CD8-positive, alpha-beta memory T cell (primary cell): ENCODE measurements at regions not wholly inside any gene's neighbourhood (a gene's known extent, or its start where the extent isn't known, plus 50 kb on each side); places are given as distances from the start of the nearest gene placed in this dataset.
A peak's percentile ranks its signal among the peaks of the same experiment; 100 is the strongest.

Experiments used
- CTCF ChIA-PET: fragments of 350-600 bp; sonication (Branson Sonifier 250); formaldehyde crosslinking; loops from one replicate; lab custom pipeline; 2021; ENCODE audit warnings: antibody characterized with exemption; lab: Charles Lee
- POLR2A ChIA-PET: fragments of 350-600 bp; sonication (Branson Sonifier 250); formaldehyde crosslinking; loops from one replicate; lab custom pipeline; 2021; ENCODE audit warnings: antibody characterized with exemption; lab: Charles Lee
- DNase-seq, 5 donors: peaks; one replicate each; pipeline versions ENCODE4 v3.0.0 to v3.0.0-alpha.2; 2020 to 2022; ENCODE audit warnings: mixed read lengths in 1 of 5
- H3K27ac ChIP-seq: one replicate; pipeline ENCODE4 v1.7.0; 2013; ENCODE audit warnings: low read depth, mild to moderate bottlenecking, low read length, moderate library complexity
- H3K27me3 ChIP-seq: 2 replicates; pipeline ENCODE4 v1.7.0; 2013; ENCODE audit warnings: low read length, mild to moderate bottlenecking; ENCODE audit not compliant: insufficient read depth, poor library complexity, severe bottlenecking
- H3K36me3 ChIP-seq: 2 replicates; pipeline ENCODE4 v1.7.0; 2013; ENCODE audit warnings: mild to moderate bottlenecking, low read length, moderate library complexity; ENCODE audit not compliant: insufficient read depth
- H3K4me1 ChIP-seq: 2 replicates; pipeline ENCODE4 v1.7.0; 2013; ENCODE audit warnings: mild to moderate bottlenecking, low read length, moderate library complexity; ENCODE audit not compliant: insufficient read depth
- H3K4me3 ChIP-seq: 2 replicates; pipeline ENCODE4 v1.7.0; 2013; ENCODE audit warnings: mild to moderate bottlenecking, low read length
- H3K9me3 ChIP-seq: 2 replicates; pipeline ENCODE4 v1.7.0; 2013; ENCODE audit warnings: mild to moderate bottlenecking, low read length
- H3K27ac Mint-ChIP-seq, 8 donors: one replicate each; pipeline ENCODE4 v1.8.0; 2020 to 2021; ENCODE audit warnings: mixed read lengths in 8 of 8, mild to moderate bottlenecking in 6 of 8, inconsistent platforms in 3 of 8, moderate library complexity in 3 of 8
- H3K27me3 Mint-ChIP-seq, 2 donors: one replicate each; pipeline ENCODE4 v1.8.0; 2020 to 2021; ENCODE audit warnings: mixed read lengths in 2 of 2, mild to moderate bottlenecking in 1 of 2, moderate library complexity in 1 of 2
- H3K36me3 Mint-ChIP-seq, 3 donors: one replicate each; pipeline ENCODE4 v1.8.0; 2020 to 2021; ENCODE audit warnings: mixed read lengths in 3 of 3, inconsistent platforms in 1 of 3, mild to moderate bottlenecking in 1 of 3
- H3K4me1 Mint-ChIP-seq, 3 donors: one replicate each; pipeline ENCODE4 v1.8.0; 2020 to 2021; ENCODE audit warnings: mixed read lengths in 3 of 3, inconsistent platforms in 1 of 3, mild to moderate bottlenecking in 1 of 3
- H3K4me3 Mint-ChIP-seq, 7 donors: one replicate each; pipeline ENCODE4 v1.8.0; 2020 to 2021; ENCODE audit warnings: mixed read lengths in 7 of 7, mild to moderate bottlenecking in 6 of 7, moderate library complexity in 4 of 7, inconsistent platforms in 2 of 7
- H3K9me3 Mint-ChIP-seq, 5 donors: one replicate each; pipeline ENCODE4 v1.8.0; 2020 to 2022; ENCODE audit warnings: mixed read lengths in 5 of 5, mild to moderate bottlenecking in 3 of 5, moderate library complexity in 2 of 5, inconsistent platforms in 1 of 5

DNA sequence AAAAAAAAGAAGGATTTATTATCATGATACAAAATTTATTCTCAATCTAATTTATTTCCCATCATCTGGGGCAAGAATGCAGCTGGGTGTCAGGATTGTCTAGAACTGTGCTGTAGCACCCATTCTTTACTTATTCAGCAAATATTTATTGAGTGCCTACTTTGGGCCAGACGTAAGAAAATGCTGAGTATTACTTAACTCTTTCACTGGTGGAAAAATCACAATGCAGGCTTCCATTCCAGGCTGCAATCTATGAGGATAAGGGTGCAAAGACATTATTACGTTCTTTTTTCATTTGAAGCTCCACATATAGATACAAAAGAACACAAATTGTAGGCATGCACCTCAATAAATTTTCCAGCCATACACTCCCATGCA lies 86.0 kb upstream of the CDKN3 start:
- DNase-seq: no peak
- no peaks in the 10 kb centered on the region for H3K36me3 Mint-ChIP-seq
- no peak overlapping the region for H3K27ac Mint-ChIP-seq
- no peaks in the 10 kb centered on the region for H3K27me3 ChIP-seq
- H3K4me1 ChIP-seq: no peaks in the 10 kb centered on the region
- CTCF ChIA-PET: no interaction called here
- H3K9me3 ChIP-seq: no peaks in the 10 kb centered on the region
- no peak overlapping the region for H3K4me3 Mint-ChIP-seq
- POLR2A ChIA-PET: no interaction called here
- H3K4me3 ChIP-seq: no peak overlapping the region
- peaks cover 3 to 15% of the 10 kb centered on the region in 2 donors for H3K27me3 Mint-ChIP-seq
- H3K4me1 Mint-ChIP-seq: no peaks in the 10 kb centered on the region
- no peaks in the 10 kb centered on the region for H3K9me3 Mint-ChIP-seq
- H3K36me3 ChIP-seq: no peaks in the 10 kb centered on the region
- no peak overlapping the region for H3K27ac ChIP-seq

DNA sequence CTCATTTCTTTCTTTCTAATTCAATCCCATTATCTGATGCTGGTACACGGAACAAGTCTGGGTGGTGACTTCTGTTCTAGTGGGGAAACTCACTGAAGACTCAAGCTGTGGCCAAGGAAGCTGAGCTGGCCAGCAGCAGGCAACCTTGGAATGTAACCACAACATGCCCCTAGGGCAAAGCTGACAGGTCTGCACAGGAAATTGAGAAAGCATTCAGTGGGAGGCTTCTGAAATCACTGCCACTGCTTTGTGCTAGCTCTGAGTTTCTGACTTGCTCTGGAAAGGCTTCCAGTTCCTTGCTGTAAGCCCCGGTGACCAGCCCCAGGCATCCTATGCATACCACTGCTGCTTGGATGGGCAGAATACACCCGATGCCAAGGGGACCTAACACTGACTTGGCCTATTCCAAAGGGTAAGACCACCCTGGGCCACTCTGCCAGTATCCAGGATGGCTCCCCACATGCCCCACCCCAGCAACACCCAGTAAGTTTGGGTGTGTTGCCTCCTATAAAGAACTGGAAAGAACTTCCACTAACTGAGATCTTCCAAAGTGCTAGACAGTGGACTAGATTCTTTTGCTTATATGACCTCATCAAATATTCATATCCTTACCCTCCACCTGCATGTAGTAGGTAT lies 84.5 kb upstream of the CDKN3 start:
- POLR2A ChIA-PET: no interaction called here
- Mint-ChIP-seq H3K9me3 (no peaks in the 10 kb centered on the region), H3K4me1 (no peaks in the 10 kb centered on the region), H3K27me3 (peaks cover 3 to 20% of the 10 kb centered on the region in 2 donors), H3K27ac (no peak overlapping the region), H3K4me3 (no peak overlapping the region), H3K36me3 (no peaks in the 10 kb centered on the region)
- Histone ChIP-seq H3K27me3 (no peaks in the 10 kb centered on the region), H3K9me3 (no peaks in the 10 kb centered on the region), H3K4me3 (no peak overlapping the region), H3K27ac (no peak overlapping the region), H3K36me3 (no peaks in the 10 kb centered on the region), H3K4me1 (no peaks in the 10 kb centered on the region)
- DNase-seq: no peak
- CTCF ChIA-PET: no interaction called here

DNA sequence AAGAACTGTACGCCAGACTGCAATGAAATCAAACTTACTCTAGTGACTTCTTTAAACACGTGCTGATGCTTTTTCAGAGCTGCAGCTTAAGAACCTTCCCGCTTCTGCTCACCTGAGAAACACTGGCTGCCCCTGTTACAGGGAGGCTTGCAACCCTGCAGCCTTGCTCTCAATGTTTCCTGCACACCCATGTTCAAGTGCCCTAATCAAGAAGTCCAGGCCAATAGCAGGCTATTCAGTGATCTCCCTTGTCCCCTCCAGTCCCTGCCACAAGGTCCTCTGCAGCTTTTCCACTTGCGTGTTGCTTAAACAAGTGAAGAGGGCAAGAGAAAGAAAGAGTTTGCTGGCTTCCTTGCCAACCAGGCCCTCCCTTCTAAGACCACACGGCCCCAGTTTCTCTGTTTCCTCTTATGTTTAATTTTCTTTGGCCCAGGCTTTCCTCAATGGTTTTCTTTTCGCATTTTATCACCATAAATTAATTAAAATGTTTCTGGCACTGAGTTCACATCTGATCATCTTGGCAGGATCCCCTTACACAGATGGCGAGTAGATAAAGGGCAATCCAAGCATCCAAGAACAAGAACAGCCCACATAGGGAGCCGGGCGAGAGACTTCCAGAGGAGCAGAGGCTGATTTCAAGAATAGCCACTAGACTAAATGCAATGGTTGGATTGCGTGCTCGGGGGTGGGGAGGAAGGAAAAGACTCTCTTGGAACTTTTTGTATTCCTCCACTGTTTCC lies 82.3 kb upstream of the CDKN3 start:
- Histone ChIP-seq H3K9me3 (no peaks in the 10 kb centered on the region), H3K27ac (no peak overlapping the region), H3K4me3 (no peak overlapping the region), H3K4me1 (no peaks in the 10 kb centered on the region), H3K27me3 (no peaks in the 10 kb centered on the region), H3K36me3 (no peaks in the 10 kb centered on the region)
- POLR2A ChIA-PET: no interaction called here
- Mint-ChIP-seq H3K36me3 (no peaks in the 10 kb centered on the region), H3K27me3 (peaks cover 3 to 24% of the 10 kb centered on the region in 2 donors), H3K9me3 (no peaks in the 10 kb centered on the region), H3K27ac (no peak overlapping the region), H3K4me3 (no peak overlapping the region), H3K4me1 (no peaks in the 10 kb centered on the region)
- DNase-seq: no peak
- CTCF ChIA-PET: no interaction called here

DNA sequence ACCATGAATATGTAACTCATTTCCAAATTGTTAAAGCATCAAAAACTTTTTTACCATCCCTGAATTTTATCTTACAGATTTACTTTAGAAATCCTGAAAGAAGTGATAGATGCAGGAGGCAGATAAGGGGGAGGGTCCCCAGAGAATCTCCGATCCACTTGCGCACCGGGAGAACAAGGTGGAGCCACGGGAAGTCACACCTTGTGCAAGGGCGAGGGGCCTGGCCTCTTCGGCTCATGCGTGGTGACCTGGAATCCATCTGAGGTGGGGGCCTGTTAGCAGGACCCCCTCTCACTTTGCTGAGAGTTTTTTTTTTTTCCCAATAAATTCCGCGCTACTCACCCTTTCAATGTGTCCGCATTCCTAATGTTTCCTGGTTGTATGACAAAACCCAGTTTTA lies 80.2 kb upstream of the CDKN3 start:
- no peaks in the 10 kb centered on the region for H3K9me3 ChIP-seq
- H3K27ac Mint-ChIP-seq: no peak overlapping the region
- H3K27me3 Mint-ChIP-seq: peaks cover 6 to 27% of the 10 kb centered on the region in 2 donors
- CTCF ChIA-PET: no interaction called here
- H3K36me3 Mint-ChIP-seq: no peaks in the 10 kb centered on the region
- no peak for DNase-seq
- H3K4me3 ChIP-seq: no peak overlapping the region
- no peaks in the 10 kb centered on the region for H3K9me3 Mint-ChIP-seq
- H3K27ac ChIP-seq: no peak overlapping the region
- H3K36me3 ChIP-seq: no peaks in the 10 kb centered on the region
- no peak overlapping the region for H3K4me3 Mint-ChIP-seq
- H3K4me1 ChIP-seq: no peaks in the 10 kb centered on the region
- no peaks in the 10 kb centered on the region for H3K27me3 ChIP-seq
- no peaks in the 10 kb centered on the region for H3K4me1 Mint-ChIP-seq
- POLR2A ChIA-PET: no interaction called here

- Mint-ChIP-seq H3K4me3 (no peak overlapping the region), H3K36me3 (no peaks in the 10 kb centered on the region), H3K27ac (peak overlapping the region in 1 of 8 donors; percentile 40), H3K4me1 (no peaks in the 10 kb centered on the region), H3K9me3 (no peaks in the 10 kb centered on the region), H3K27me3 (peaks cover 6 to 33% of the 10 kb centered on the region in 2 donors)
- H3K9me3 ChIP-seq: no peaks in the 10 kb centered on the region
- H3K4me1 ChIP-seq: no peaks in the 10 kb centered on the region
- no peak overlapping the region for H3K4me3 ChIP-seq
- DNase-seq: no peak
- no peaks in the 10 kb centered on the region for H3K27me3 ChIP-seq
- no peak overlapping the region for H3K27ac ChIP-seq
- CTCF ChIA-PET: no interaction called here
- no peaks in the 10 kb centered on the region for H3K36me3 ChIP-seq
- POLR2A ChIA-PET: no interaction called here
Observed at GRCh38 chr14:54317391-54317790, 79.4 kb upstream of the CDKN3 start.

DNA sequence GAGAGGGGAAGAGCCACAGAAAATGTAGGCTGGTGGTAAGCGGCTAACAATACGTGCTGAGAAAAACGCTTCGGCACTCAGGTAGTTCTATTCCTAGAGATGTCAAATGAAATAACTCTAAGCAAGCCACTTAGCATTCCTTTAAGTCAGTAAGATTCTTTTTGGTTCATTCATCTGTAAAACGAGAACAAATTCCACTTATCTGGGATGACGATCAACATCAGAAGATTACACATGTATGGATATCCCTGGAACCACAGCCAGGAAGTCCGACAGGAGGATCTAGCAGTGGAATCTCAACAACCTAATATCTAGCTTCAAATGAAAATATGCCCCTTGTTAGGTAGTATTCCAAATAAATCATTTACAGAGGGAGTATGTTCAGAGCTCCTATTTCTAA lies 74.6 kb upstream of the CDKN3 start:
- ChIA-PET POLR2A (no interaction called here), CTCF (no interaction called here)

GRCh38 chr14:54322701-54323337 lies 74.0 kb upstream of the CDKN3 start:
- H3K27me3 Mint-ChIP-seq: peaks cover 12 to 27% of the 10 kb centered on the region in 2 donors
- DNase-seq: no peak
- Histone ChIP-seq H3K4me1 (no peaks in the 10 kb centered on the region), H3K27ac (no peak overlapping the region), H3K9me3 (no peaks in the 10 kb centered on the region), H3K27me3 (no peaks in the 10 kb centered on the region), H3K4me3 (no peak overlapping the region), H3K36me3 (no peaks in the 10 kb centered on the region)
- H3K4me3 Mint-ChIP-seq: no peak overlapping the region
- no peak overlapping the region for H3K27ac Mint-ChIP-seq
- CTCF ChIA-PET: no interaction called here
- no peaks in the 10 kb centered on the region for H3K9me3 Mint-ChIP-seq
- H3K36me3 Mint-ChIP-seq: no peaks in the 10 kb centered on the region
- POLR2A ChIA-PET: no interaction called here
- H3K4me1 Mint-ChIP-seq: no peaks in the 10 kb centered on the region

More for the DNA sequence above, 74.6 kb upstream of the CDKN3 start:
- Mint-ChIP-seq H3K9me3 (no peaks in the 10 kb centered on the region), H3K36me3 (no peaks in the 10 kb centered on the region), H3K27me3 (peaks cover 12 to 30% of the 10 kb centered on the region in 2 donors), H3K4me1 (no peaks in the 10 kb centered on the region), H3K27ac (no peak overlapping the region), H3K4me3 (no peak overlapping the region)
- no peaks in the 10 kb centered on the region for H3K9me3 ChIP-seq
- DNase-seq: no peak
- no peak overlapping the region for H3K4me3 ChIP-seq
- no peak overlapping the region for H3K27ac ChIP-seq
- H3K4me1 ChIP-seq: no peaks in the 10 kb centered on the region
- no peaks in the 10 kb centered on the region for H3K36me3 ChIP-seq
- H3K27me3 ChIP-seq: no peaks in the 10 kb centered on the region

GRCh38 chr14:54325766-54326165 lies 71.0 kb upstream of the CDKN3 start:
- no peaks in the 10 kb centered on the region for H3K9me3 ChIP-seq
- CTCF ChIA-PET: no interaction called here
- no peak for DNase-seq
- Mint-ChIP-seq H3K4me3 (no peak overlapping the region), H3K4me1 (no peaks in the 10 kb centered on the region), H3K27ac (no peak overlapping the region), H3K27me3 (peaks cover 9 to 41% of the 10 kb centered on the region in 2 donors), H3K9me3 (no peaks in the 10 kb centered on the region), H3K36me3 (no peaks in the 10 kb centered on the region)
- POLR2A ChIA-PET: no interaction called here
- no peak overlapping the region for H3K4me3 ChIP-seq
- H3K4me1 ChIP-seq: no peaks in the 10 kb centered on the region
- H3K27ac ChIP-seq: no peak overlapping the region
- H3K36me3 ChIP-seq: no peaks in the 10 kb centered on the region
- no peaks in the 10 kb centered on the region for H3K27me3 ChIP-seq
